ENCODE measurements at regions not wholly inside any gene's neighbourhood (a gene's known extent, or its start where the extent isn't known, plus 50 kb on each side); places are given as distances from the start of the nearest gene placed in this dataset.
A peak's percentile ranks its signal among the peaks of the same experiment; 100 is the strongest.

DNA sequence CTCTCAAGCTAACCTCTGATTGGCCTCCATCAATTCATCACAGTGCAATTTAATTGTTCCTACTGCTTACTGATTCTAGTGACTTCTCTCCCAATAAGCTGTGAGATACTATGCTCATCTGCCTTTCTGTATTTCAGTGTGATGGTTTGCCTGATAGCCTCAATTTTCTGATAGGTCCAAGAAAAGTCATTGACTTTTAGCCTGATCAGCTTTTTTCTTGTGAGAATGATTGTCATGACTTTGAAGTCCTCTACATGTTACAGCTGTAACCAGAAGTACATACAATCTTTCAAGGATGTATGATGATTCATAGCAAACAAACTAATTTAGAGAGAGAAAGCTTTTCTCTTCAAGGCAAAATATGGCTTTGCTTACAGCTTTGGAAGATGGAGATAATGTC is 463.8 kb upstream of the CNTN3 start:
- Mint-ChIP-seq H3K9me3 (ENCODE audit: low read depth) (no peaks in the 10 kb centered on the region), H3K27me3 (no peaks in the 10 kb centered on the region), H3K27ac (no peak overlapping the region), H3K4me3 (ENCODE audit: low read depth) (no peak overlapping the region), H3K4me1 (ENCODE audit: low read depth) (no peaks in the 10 kb centered on the region), H3K36me3 (ENCODE audit: insufficient read depth) (no peaks in the 10 kb centered on the region)
- DNase-seq (ENCODE audit: low spot score, unreplicated experiment), result no peak
- TF ChIP-seq, protein P1, sequence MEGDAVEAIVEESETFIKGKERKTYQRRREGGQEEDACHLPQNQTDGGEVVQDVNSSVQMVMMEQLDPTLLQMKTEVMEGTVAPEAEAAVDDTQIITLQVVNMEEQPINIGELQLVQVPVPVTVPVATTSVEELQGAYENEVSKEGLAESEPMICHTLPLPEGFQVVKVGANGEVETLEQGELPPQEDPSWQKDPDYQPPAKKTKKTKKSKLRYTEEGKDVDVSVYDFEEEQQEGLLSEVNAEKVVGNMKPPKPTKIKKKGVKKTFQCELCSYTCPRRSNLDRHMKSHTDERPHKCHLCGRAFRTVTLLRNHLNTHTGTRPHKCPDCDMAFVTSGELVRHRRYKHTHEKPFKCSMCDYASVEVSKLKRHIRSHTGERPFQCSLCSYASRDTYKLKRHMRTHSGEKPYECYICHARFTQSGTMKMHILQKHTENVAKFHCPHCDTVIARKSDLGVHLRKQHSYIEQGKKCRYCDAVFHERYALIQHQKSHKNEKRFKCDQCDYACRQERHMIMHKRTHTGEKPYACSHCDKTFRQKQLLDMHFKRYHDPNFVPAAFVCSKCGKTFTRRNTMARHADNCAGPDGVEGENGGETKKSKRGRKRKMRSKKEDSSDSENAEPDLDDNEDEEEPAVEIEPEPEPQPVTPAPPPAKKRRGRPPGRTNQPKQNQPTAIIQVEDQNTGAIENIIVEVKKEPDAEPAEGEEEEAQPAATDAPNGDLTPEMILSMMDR (IDR thresholded peaks at IDR 0.05; ENCODE audit: unreplicated experiment), result no peak

DNA sequence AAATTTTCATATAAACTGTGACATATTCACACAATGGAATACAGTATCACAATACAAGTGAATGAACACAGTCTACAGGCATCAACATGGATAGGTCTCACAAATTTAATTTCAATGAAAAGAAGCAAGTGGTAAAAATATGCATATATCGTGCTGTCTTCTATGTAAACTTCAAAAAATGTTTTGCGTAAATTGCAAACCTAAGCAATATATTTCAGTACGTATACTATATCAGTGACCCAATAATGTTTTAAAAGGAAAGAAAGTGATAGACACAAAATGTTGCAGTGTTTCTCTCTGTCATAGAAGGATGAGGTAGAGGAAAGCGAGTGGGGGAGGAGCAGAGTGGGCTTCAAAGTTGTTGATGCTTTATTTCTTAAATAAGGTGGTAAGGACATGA is 468.4 kb upstream of the CNTN3 start:
- H3K4me3 Mint-ChIP-seq (ENCODE audit: low read depth), result no peak overlapping the region
- no peak for DNase-seq (ENCODE audit: low spot score, unreplicated experiment)
- no peaks in the 10 kb centered on the region for H3K36me3 Mint-ChIP-seq (ENCODE audit: insufficient read depth)
- H3K27ac Mint-ChIP-seq, result no peak overlapping the region
- TF ChIP-seq, protein P1 (IDR thresholded peaks at IDR 0.05; ENCODE audit: unreplicated experiment), result no peak
- H3K27me3 Mint-ChIP-seq, result no peaks in the 10 kb centered on the region
- H3K4me1 Mint-ChIP-seq (ENCODE audit: low read depth), result no peaks in the 10 kb centered on the region
- H3K9me3 Mint-ChIP-seq (ENCODE audit: low read depth), result no peaks in the 10 kb centered on the region

DNA sequence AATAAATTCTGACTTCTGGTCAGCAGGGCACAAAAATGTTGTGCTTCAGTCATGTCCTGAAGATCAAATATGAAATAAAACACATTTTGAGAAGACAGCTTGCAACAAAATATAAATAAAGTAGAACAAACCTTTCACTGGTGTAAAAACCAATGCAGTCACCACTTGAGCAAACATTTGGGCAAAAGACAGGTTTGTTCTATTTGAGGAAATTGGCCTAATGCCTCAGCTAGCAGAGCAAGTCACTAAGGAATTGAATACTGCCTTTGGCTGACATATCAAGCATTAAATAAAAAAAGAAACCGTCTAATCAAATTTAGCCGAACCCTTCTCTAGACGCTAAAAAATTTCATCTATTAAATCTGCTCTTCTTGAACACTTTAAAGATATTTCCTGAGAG is 475.4 kb upstream of the CNTN3 start:
- Mint-ChIP-seq H3K9me3 (ENCODE audit: low read depth) (no peaks in the 10 kb centered on the region), H3K27ac (no peak overlapping the region), H3K27me3 (no peaks in the 10 kb centered on the region), H3K4me1 (ENCODE audit: low read depth) (peaks cover 4% of the 10 kb centered on the region), H3K36me3 (ENCODE audit: insufficient read depth) (no peaks in the 10 kb centered on the region), H3K4me3 (ENCODE audit: low read depth) (no peak overlapping the region)
- TF ChIP-seq, protein P1 (IDR thresholded peaks at IDR 0.05; ENCODE audit: unreplicated experiment), result no peak
- no peak for DNase-seq (ENCODE audit: low spot score, unreplicated experiment)

DNA sequence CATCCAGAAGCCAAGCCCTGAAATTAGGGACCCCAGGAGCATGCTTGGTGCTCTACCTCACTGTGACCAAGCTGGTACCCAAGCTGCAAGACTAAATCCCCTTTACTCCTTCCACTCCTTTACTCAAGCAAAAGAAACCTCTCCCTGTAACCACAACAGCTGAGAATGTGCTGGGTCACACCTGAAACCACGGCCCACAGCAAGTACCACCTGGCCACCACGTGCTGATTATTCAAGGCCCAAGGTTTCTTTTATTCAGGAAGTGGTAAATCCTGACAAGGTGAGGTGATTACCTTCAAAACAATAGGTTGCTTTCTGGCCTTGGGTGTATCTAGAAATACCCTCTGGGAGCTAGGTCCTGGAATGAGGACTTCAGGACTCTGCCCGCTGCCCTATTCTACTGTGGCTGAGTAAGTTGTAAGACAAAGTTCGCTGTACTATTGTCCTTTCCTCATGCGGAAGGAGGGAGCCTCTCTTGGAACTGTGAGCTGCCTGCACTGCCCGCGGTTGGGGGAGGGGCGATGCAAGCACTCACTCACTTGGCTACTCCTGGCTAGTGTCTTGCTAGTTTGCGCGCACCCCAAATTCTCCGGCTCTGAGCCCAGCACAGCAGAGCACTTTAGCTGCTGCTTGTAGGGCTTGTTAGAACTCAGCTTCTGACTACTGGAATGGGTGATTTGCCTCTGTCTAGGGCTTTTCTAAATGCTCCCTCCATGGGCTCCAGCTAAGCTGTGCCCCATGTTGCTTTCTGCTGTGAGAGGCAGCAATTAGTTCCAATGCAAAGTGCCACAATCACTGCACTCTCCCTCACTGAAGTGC is 487.1 kb upstream of the CNTN3 start:
- Mint-ChIP-seq H3K36me3 (ENCODE audit: insufficient read depth) (peaks cover 4% of the 10 kb centered on the region), H3K27ac (peak overlapping the region; percentile 76), H3K4me1 (ENCODE audit: low read depth) (peaks cover 5% of the 10 kb centered on the region), H3K4me3 (ENCODE audit: low read depth) (no peak overlapping the region), H3K27me3 (no peaks in the 10 kb centered on the region), H3K9me3 (ENCODE audit: low read depth) (peaks cover 22% of the 10 kb centered on the region)
- TF ChIP-seq, protein P1 (IDR thresholded peaks at IDR 0.05; ENCODE audit: unreplicated experiment), result no peak
- peak; percentile 14 for DNase-seq (ENCODE audit: low spot score, unreplicated experiment)

DNA sequence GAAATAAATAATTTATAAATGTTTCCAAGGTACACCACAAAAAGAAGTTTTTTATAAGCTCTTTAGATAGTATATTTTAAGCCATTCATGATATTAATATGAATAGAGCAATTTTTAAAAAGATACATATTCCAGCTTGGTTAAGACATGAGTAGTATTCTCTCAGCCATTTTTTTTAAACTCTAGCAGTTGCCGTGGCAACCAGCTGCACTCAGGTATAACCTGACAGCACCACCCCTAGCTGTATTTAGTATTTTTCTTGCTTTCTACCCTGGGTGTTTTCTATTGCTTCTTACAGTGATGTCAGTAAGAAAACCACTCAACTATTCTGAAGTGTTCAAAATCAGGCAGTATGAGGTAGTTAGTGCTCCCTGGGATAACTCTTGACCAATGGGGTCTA is 496.3 kb upstream of the CNTN3 start:
- H3K4me3 Mint-ChIP-seq (ENCODE audit: low read depth), result no peak overlapping the region
- H3K9me3 Mint-ChIP-seq (ENCODE audit: low read depth), result no peaks in the 10 kb centered on the region
- H3K27me3 Mint-ChIP-seq, result no peaks in the 10 kb centered on the region
- H3K4me1 Mint-ChIP-seq (ENCODE audit: low read depth), result no peaks in the 10 kb centered on the region
- no peak for DNase-seq (ENCODE audit: low spot score, unreplicated experiment)
- H3K27ac Mint-ChIP-seq, result no peak overlapping the region
- no peaks in the 10 kb centered on the region for H3K36me3 Mint-ChIP-seq (ENCODE audit: insufficient read depth)
- TF ChIP-seq, protein P1 (IDR thresholded peaks at IDR 0.05; ENCODE audit: unreplicated experiment), result no peak
